HG02885 (cell line): ENCODE measurements at regions not wholly inside any gene's neighbourhood (a gene's known extent, or its start where the extent isn't known, plus 50 kb on each side); places are given as distances from the start of the nearest gene placed in this dataset.
"Not testable (repeated sequence)": the region's sequence is repeated elsewhere in the genome, so short reads cannot be mapped to it uniquely, and the experiment has no call there.

ENCODE experiments used
- ATAC-seq: cut with Tn5 transposase; IDR thresholded peaks from one replicate; pipeline ENCODE4 v1.9.1; 2021; ENCODE audit warnings: mild to moderate bottlenecking; ENCODE audit not compliant: unreplicated experiment, poor library complexity

- ATAC-seq, result no peak
These were observed 97.2 kb downstream of the KDR start for GRCh38 chr4:55028196-55028595.

GRCh38 chr4:55027596-55027995 lies 97.8 kb downstream of the KDR start:
- no peak for ATAC-seq

GRCh38 chr4:55025456-55025855 lies 99.9 kb downstream of the KDR start:
- ATAC-seq, result not testable (repeated sequence)

GRCh38 chr4:55023030-55023429 lies 102.4 kb downstream of the KDR start:
- no peak for ATAC-seq

- ATAC-seq, result no peak
These were observed 104.2 kb downstream of the KDR start for GRCh38 chr4:55021214-55021613.

- no peak for ATAC-seq
These were observed 105.3 kb downstream of the KDR start for GRCh38 chr4:55020131-55020530.

- no peak for ATAC-seq
These were observed 106.4 kb downstream of the KDR start for GRCh38 chr4:55018978-55019377.

GRCh38 chr4:55018521-55018920 lies 106.9 kb downstream of the KDR start:
- ATAC-seq, result no peak

GRCh38 chr4:55017406-55017805 lies 108.0 kb downstream of the KDR start:
- no peak for ATAC-seq

- no peak for ATAC-seq
These were observed 109.3 kb downstream of the KDR start for GRCh38 chr4:55016131-55016530.

GRCh38 chr4:55014876-55015275 lies 110.5 kb downstream of the KDR start:
- no peak for ATAC-seq

- no peak for ATAC-seq
These were observed 111.9 kb downstream of the KDR start for GRCh38 chr4:55013431-55013955.

- no peak for ATAC-seq
These were observed 112.8 kb downstream of the KDR start for GRCh38 chr4:55012363-55013230.

GRCh38 chr4:55011761-55012160 lies 113.6 kb downstream of the KDR start:
- no peak for ATAC-seq

- no peak for ATAC-seq
These were observed 114.8 kb downstream of the KDR start for GRCh38 chr4:55010550-55010949.

- no peak for ATAC-seq
These were observed 117.0 kb downstream of the KDR start for GRCh38 chr4:55008166-55009056.

GRCh38 chr4:55005910-55006309 lies 119.5 kb downstream of the KDR start:
- no peak for ATAC-seq

- no peak for ATAC-seq
These were observed 120.6 kb downstream of the KDR start for GRCh38 chr4:55004831-55005230.

- no peak for ATAC-seq
These were observed 123.0 kb downstream of the KDR start for GRCh38 chr4:55002431-55002830.

- no peak for ATAC-seq
These were observed 123.9 kb downstream of the KDR start for GRCh38 chr4:55001538-55001937.

- no peak for ATAC-seq
These were observed 126.4 kb downstream of the KDR start for GRCh38 chr4:54999003-54999402.
